ENCODE measurements at regions not wholly inside any gene's neighbourhood (a gene's known extent, or its start where the extent isn't known, plus 50 kb on each side); places are given as distances from the start of the nearest gene placed in this dataset.

GRCh38 chr1:4312024-4312423, 342.4 kb upstream of the AJAP1 start:
- DNase-seq (ENCODE audit: low read depth, low spot score): no peak

GRCh38 chr1:4315202-4315601, 339.2 kb upstream of the AJAP1 start:
- no peak for DNase-seq (ENCODE audit: low read depth, low spot score)

- DNase-seq (ENCODE audit: low read depth, low spot score): no peak
These were observed 337.2 kb upstream of the AJAP1 start for GRCh38 chr1:4317207-4317606.

- DNase-seq (ENCODE audit: low read depth, low spot score): no peak
These were observed 335.7 kb upstream of the AJAP1 start for GRCh38 chr1:4318720-4319119.

GRCh38 chr1:4319496-4319895, 334.9 kb upstream of the AJAP1 start:
- DNase-seq (ENCODE audit: low read depth, low spot score): no peak

GRCh38 chr1:4322881-4323280, 331.5 kb upstream of the AJAP1 start:
- no peak for DNase-seq (ENCODE audit: low read depth, low spot score)

GRCh38 chr1:4323309-4323708, 331.1 kb upstream of the AJAP1 start:
- DNase-seq (ENCODE audit: low read depth, low spot score): no peak

- no peak for DNase-seq (ENCODE audit: low read depth, low spot score)
These were observed 329.9 kb upstream of the AJAP1 start for GRCh38 chr1:4324525-4324924.

GRCh38 chr1:4327142-4327541, 327.3 kb upstream of the AJAP1 start:
- no peak for DNase-seq (ENCODE audit: low read depth, low spot score)

GRCh38 chr1:4328402-4329071, 325.9 kb upstream of the AJAP1 start:
- no peak for DNase-seq (ENCODE audit: low read depth, low spot score)

- no peak for DNase-seq (ENCODE audit: low read depth, low spot score)
These were observed 323.3 kb upstream of the AJAP1 start for GRCh38 chr1:4330805-4331766.

GRCh38 chr1:4331767-4332163, 322.6 kb upstream of the AJAP1 start:
- no peak for DNase-seq (ENCODE audit: low read depth, low spot score)

- no peak for DNase-seq (ENCODE audit: low read depth, low spot score)
These were observed 317.9 kb upstream of the AJAP1 start for GRCh38 chr1:4336507-4336906.

GRCh38 chr1:4341421-4341820, 313.0 kb upstream of the AJAP1 start:
- no peak for DNase-seq (ENCODE audit: low read depth, low spot score)

GRCh38 chr1:4344065-4344732, 310.2 kb upstream of the AJAP1 start:
- DNase-seq (ENCODE audit: low read depth, low spot score): no peak

GRCh38 chr1:4345094-4345493, 309.3 kb upstream of the AJAP1 start:
- no peak for DNase-seq (ENCODE audit: low read depth, low spot score)

- no peak for DNase-seq (ENCODE audit: low read depth, low spot score)
These were observed 308.3 kb upstream of the AJAP1 start for GRCh38 chr1:4346131-4346530.

GRCh38 chr1:4351453-4351852, 303.0 kb upstream of the AJAP1 start:
- no peak for DNase-seq (ENCODE audit: low read depth, low spot score)

GRCh38 chr1:4353090-4353856, 301.1 kb upstream of the AJAP1 start:
- no peak for DNase-seq (ENCODE audit: low read depth, low spot score)

- no peak for DNase-seq (ENCODE audit: low read depth, low spot score)
These were observed 298.6 kb upstream of the AJAP1 start for GRCh38 chr1:4355839-4356238.

- no peak for DNase-seq (ENCODE audit: low read depth, low spot score)
These were observed 291.9 kb upstream of the AJAP1 start for GRCh38 chr1:4362314-4363044.

Data from activated CD4-positive, CD25-positive, alpha-beta regulatory T cell treated with anti-CD3 and anti-CD28 coated beads, Interleukin-2, amount 50 U/mL, for 16 hours (primary cell).